Neural cell (in vitro differentiated cells): ENCODE measurements at regions not wholly inside any gene's neighbourhood (a gene's known extent, or its start where the extent isn't known, plus 50 kb on each side); places are given as distances from the start of the nearest gene placed in this dataset.

Experiments used
- H2AFZ ChIP-seq: fragments of 200-600, 300-800 bp; sonication (generic), shearing (Covaris generic); 2 replicates; pipeline ENCODE4 v1.6.0; 2014; ENCODE audit warnings: low read depth, mild to moderate bottlenecking, antibody characterized with exemption, low read length, moderate library complexity
- H3F3A ChIP-seq: fragments of 200-600 bp; shearing (Covaris generic); 2 replicates; pipeline ENCODE4 v1.6.1; 2016; ENCODE audit warnings: mild to moderate bottlenecking, moderate library complexity, mixed read lengths, antibody characterized with exemption, low read length; ENCODE audit not compliant: insufficient read depth, poor library complexity, severe bottlenecking
- H3K27ac ChIP-seq: fragments of 200-600, 300-800 bp; sonication (generic), shearing (Covaris generic); 2 replicates; pipeline ENCODE4 v1.5.1; 2014; ENCODE audit warnings: mild to moderate bottlenecking, low read length, moderate library complexity
- H3K27me3 ChIP-seq: fragments of 300-800, 200-600 bp; sonication (generic), shearing (Covaris generic); 2 replicates; pipeline ENCODE4 v1.6.0; 2014; ENCODE audit warnings: mild to moderate bottlenecking, low read depth, low read length, moderate library complexity; ENCODE audit not compliant: insufficient read depth
- H3K36me3 ChIP-seq: fragments of 300-800, 200-600 bp; sonication (generic), shearing (Covaris generic); 2 replicates; pipeline ENCODE4 v1.5.1; 2014; ENCODE audit warnings: mild to moderate bottlenecking, antibody characterized with exemption, low read length, moderate library complexity; ENCODE audit not compliant: insufficient read depth
- H3K4me2 ChIP-seq: fragments of 300-800, 200-600 bp; sonication (generic), shearing (Covaris generic); 2 replicates; pipeline ENCODE4 v1.6.0; 2014; ENCODE audit warnings: mild to moderate bottlenecking, low read length
- H3K4me3 ChIP-seq: fragments of 300-800, 200-600 bp; sonication (generic), shearing (Covaris generic); 2 replicates; pipeline ENCODE4 v1.5.1; 2014; ENCODE audit warnings: mild to moderate bottlenecking, low read length, moderate library complexity
- H3K79me2 ChIP-seq: fragments of 200-600 bp; shearing (Covaris generic); replicated peaks from 2 replicates; pipeline ENCODE4 v1.6.0; 2014; ENCODE audit warnings: mild to moderate bottlenecking, low read length, moderate library complexity; ENCODE audit not compliant: insufficient read depth
- H3K9ac ChIP-seq: fragments of 300-800, 200-600 bp; sonication (generic), shearing (Covaris generic); 2 replicates; pipeline ENCODE4 v1.6.1; 2016; ENCODE audit warnings: mild to moderate bottlenecking, low read length, mixed read lengths
- H3K9me2 ChIP-seq: fragments of 200-600 bp; shearing (Covaris generic); 2 replicates; pipeline ENCODE4 v1.6.1; 2016; ENCODE audit warnings: mild to moderate bottlenecking, low read length, mixed read lengths; ENCODE audit not compliant: insufficient read depth
- H3K9me3 ChIP-seq: fragments of 200-600, 300-800 bp; sonication (generic), shearing (Covaris generic); 2 replicates; pipeline ENCODE4 v1.6.1; 2016; ENCODE audit warnings: mild to moderate bottlenecking, mixed run types, low read length, moderate library complexity, mixed read lengths
- H4K20me1 ChIP-seq: fragments of 200-600 bp; shearing (Covaris generic); 2 replicates; pipeline ENCODE4 v1.6.1; 2016; ENCODE audit warnings: mild to moderate bottlenecking, mixed run types; ENCODE audit not compliant: insufficient read depth
- EP300 ChIP-seq: fragments of 450-650 bp; conservative IDR thresholded peaks from 2 replicates; pipeline ENCODE4 v1.6.1; 2014; ENCODE audit warnings: antibody characterized with exemption, mild to moderate bottlenecking, moderate library complexity; ENCODE audit not compliant: poor library complexity, severe bottlenecking
- EZH2 ChIP-seq: fragments of 200-600, 300-800 bp; shearing (Covaris generic), sonication (generic); IDR thresholded peaks from 2 replicates; pipeline ENCODE4 v1.6.1; 2014; ENCODE audit warnings: antibody characterized with exemption, low read length, borderline replicate concordance, mild to moderate bottlenecking; ENCODE audit not compliant: insufficient read depth, poor library complexity, severe bottlenecking
- MXI1 ChIP-seq: fragments of 450-650 bp; conservative IDR thresholded peaks from 2 replicates; pipeline ENCODE4 v1.6.1; 2014; ENCODE audit warnings: antibody characterized with exemption, mild to moderate bottlenecking; ENCODE audit not compliant: poor library complexity, severe bottlenecking
- POLR2AphosphoS5 ChIP-seq: IDR thresholded peaks from 2 replicates; pipeline ENCODE4 v1.6.1; 2012
- RAD21 ChIP-seq: fragments of 450-650 bp; conservative IDR thresholded peaks from 2 replicates; pipeline ENCODE4 v1.6.1; 2014; ENCODE audit warnings: antibody characterized with exemption, mild to moderate bottlenecking, moderate library complexity
- SMC3 ChIP-seq: fragments of 450-650 bp; conservative IDR thresholded peaks from 2 replicates; pipeline ENCODE4 v1.6.1; 2014; ENCODE audit warnings: antibody characterized with exemption, mild to moderate bottlenecking, moderate library complexity; ENCODE audit not compliant: poor library complexity
- TAF1 ChIP-seq: IDR thresholded peaks from 2 replicates; pipeline ENCODE4 v1.6.1; 2012; ENCODE audit warnings: low read depth
- TF ChIP-seq, protein P1 (sequence below): IDR thresholded peaks from 2 replicates; pipeline ENCODE4 v1.6.1; 2012; ENCODE audit warnings: borderline replicate concordance
- TF ChIP-seq, protein P2 (sequence below): fragments of 450-650 bp; IDR thresholded peaks from 2 replicates; pipeline ENCODE4 v1.5.1; 2014; ENCODE audit warnings: antibody characterized with exemption, mild to moderate bottlenecking, moderate library complexity; ENCODE audit not compliant: poor library complexity, severe bottlenecking

DNA sequence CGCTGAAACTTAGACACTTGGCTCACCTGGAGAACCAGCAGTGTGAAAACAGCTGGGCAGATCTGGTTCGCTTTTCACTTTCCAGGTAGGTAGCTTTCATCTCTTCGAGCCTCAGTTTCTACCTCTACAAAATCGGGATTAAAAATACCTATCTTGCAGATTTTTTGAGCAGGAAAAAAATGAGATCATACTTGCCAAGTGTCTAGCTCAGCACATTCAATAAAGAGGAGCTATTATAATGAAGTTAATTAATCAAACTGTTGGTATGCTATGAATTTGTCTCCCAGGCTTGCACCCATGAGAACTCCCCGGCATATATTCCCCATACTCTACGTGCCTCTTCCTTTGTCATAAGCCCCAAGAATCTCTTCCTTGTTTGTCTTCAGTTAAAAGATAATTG is 158.6 kb upstream of the LDB2 start:
- Histone ChIP-seq H3K4me2 (no peak overlapping the region), H3F3A (no peaks in the 10 kb centered on the region), H2AFZ (no peak overlapping the region), H3K27ac (no peak overlapping the region), H3K9ac (no peak overlapping the region), H3K9me3 (no peaks in the 10 kb centered on the region), H4K20me1 (no peaks in the 10 kb centered on the region), H3K9me2 (no peaks in the 10 kb centered on the region), H3K27me3 (no peaks in the 10 kb centered on the region), H3K36me3 (no peaks in the 10 kb centered on the region), H3K79me2 (no peaks in the 10 kb centered on the region), H3K4me3 (no peak overlapping the region)
- no peak for TF ChIP-seq MXI1
- TF ChIP-seq, protein P1, sequence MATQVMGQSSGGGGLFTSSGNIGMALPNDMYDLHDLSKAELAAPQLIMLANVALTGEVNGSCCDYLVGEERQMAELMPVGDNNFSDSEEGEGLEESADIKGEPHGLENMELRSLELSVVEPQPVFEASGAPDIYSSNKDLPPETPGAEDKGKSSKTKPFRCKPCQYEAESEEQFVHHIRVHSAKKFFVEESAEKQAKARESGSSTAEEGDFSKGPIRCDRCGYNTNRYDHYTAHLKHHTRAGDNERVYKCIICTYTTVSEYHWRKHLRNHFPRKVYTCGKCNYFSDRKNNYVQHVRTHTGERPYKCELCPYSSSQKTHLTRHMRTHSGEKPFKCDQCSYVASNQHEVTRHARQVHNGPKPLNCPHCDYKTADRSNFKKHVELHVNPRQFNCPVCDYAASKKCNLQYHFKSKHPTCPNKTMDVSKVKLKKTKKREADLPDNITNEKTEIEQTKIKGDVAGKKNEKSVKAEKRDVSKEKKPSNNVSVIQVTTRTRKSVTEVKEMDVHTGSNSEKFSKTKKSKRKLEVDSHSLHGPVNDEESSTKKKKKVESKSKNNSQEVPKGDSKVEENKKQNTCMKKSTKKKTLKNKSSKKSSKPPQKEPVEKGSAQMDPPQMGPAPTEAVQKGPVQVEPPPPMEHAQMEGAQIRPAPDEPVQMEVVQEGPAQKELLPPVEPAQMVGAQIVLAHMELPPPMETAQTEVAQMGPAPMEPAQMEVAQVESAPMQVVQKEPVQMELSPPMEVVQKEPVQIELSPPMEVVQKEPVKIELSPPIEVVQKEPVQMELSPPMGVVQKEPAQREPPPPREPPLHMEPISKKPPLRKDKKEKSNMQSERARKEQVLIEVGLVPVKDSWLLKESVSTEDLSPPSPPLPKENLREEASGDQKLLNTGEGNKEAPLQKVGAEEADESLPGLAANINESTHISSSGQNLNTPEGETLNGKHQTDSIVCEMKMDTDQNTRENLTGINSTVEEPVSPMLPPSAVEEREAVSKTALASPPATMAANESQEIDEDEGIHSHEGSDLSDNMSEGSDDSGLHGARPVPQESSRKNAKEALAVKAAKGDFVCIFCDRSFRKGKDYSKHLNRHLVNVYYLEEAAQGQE = no peak

DNA sequence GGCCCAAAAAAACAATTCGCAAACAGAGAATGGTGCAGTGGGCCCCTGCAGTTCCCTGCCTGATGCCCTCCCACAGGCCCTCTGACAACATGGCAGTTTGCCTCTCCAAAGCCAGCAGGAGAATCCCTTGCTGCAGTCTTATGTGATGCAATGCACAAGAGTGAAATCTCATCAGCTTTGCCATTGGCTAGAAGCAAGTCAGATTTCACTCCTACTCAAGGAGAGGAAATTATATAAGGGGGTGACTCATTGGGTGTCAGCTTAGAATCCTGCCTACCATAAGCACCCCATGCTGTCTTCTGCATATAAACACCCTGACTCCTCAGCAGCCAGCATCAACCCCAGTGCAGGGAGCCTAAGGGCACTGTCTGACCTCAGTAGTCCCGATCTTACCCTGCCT is 157.3 kb upstream of the LDB2 start:
- Histone ChIP-seq H3K27me3 (no peaks in the 10 kb centered on the region), H3K79me2 (no peaks in the 10 kb centered on the region)
- TF ChIP-seq TAF1 = no peak
- no peak for TF ChIP-seq EZH2
- no peak for TF ChIP-seq EP300
- TF ChIP-seq, protein P2, sequence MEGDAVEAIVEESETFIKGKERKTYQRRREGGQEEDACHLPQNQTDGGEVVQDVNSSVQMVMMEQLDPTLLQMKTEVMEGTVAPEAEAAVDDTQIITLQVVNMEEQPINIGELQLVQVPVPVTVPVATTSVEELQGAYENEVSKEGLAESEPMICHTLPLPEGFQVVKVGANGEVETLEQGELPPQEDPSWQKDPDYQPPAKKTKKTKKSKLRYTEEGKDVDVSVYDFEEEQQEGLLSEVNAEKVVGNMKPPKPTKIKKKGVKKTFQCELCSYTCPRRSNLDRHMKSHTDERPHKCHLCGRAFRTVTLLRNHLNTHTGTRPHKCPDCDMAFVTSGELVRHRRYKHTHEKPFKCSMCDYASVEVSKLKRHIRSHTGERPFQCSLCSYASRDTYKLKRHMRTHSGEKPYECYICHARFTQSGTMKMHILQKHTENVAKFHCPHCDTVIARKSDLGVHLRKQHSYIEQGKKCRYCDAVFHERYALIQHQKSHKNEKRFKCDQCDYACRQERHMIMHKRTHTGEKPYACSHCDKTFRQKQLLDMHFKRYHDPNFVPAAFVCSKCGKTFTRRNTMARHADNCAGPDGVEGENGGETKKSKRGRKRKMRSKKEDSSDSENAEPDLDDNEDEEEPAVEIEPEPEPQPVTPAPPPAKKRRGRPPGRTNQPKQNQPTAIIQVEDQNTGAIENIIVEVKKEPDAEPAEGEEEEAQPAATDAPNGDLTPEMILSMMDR = no peak
- no peak for TF ChIP-seq SMC3
- no peak for TF ChIP-seq MXI1
- TF ChIP-seq, protein P1 = no peak
- no peak for TF ChIP-seq RAD21
- TF ChIP-seq POLR2AphosphoS5 = no peak

More for the DNA sequence above, 157.3 kb upstream of the LDB2 start:
- no peak overlapping the region for H3K27ac ChIP-seq
- H3K4me2 ChIP-seq = no peak overlapping the region
- no peaks in the 10 kb centered on the region for H3K9me3 ChIP-seq
- no peak overlapping the region for H3K9ac ChIP-seq
- no peak overlapping the region for H3K4me3 ChIP-seq
- no peaks in the 10 kb centered on the region for H3K36me3 ChIP-seq
- no peaks in the 10 kb centered on the region for H4K20me1 ChIP-seq
- no peaks in the 10 kb centered on the region for H3F3A ChIP-seq
- no peaks in the 10 kb centered on the region for H3K9me2 ChIP-seq
- no peak overlapping the region for H2AFZ ChIP-seq
